ENCODE measurements at regions not wholly inside any gene's neighbourhood (a gene's known extent, or its start where the extent isn't known, plus 50 kb on each side); places are given as distances from the start of the nearest gene placed in this dataset.
A peak's percentile ranks its signal among the peaks of the same experiment; 100 is the strongest.

DNA sequence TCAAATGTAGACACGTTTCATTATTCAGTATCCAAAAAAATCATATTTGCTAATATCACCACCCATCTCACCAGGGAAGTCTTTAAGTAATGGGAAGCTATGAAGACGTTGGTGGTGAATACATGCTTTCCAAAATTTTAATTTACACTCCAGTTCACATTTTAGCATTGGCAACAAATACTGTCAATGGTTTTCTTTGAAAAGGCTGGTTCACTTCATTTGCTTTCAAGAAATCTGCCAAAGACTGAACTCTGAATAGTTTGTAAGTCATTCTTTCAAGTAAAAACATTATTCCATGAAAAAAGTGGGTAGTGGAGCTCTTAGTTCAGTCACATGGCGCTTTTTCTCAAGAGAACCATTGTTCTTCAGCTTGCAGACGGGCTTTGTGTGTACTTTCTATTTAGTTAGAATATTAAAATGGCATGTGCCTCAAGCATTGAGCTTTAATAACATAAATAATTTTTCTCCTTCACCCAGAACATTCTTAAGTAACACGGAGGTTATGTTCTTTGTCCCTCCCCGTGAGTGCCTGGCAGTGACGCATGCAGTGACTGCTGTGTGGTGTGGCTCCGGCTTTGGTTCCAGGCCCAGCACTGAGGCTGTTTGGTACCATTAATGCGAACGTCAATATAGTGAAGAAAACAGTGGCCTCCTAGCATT, 300.0 kb upstream of the HDAC4 start:
- DNase-seq = no peak
- Mint-ChIP-seq H3K27me3 (ENCODE audit: low read depth in 3 of 3) (peaks cover 5 to 13% (median 13%) of the 10 kb centered on the region in 3 donors), H3K4me1 (no peaks in the 10 kb centered on the region), H3K27ac (peak overlapping the region in 1 of 7 donors; percentile 63), H3K36me3 (no peaks in the 10 kb centered on the region), H3K4me3 (no peak overlapping the region), H3K9me3 (peaks cover 3 to 17% (median 12%) of the 10 kb centered on the region in 7 donors)
- Histone ChIP-seq H2AFZ (ENCODE audit: insufficient read depth, low read depth, low read length, poor library complexity, severe bottlenecking) (peak overlapping the region; percentile 0), H3K36me3 (replicated peaks in 1 of 2; ENCODE audit: control insufficient read depth in 1 of 2, insufficient read depth in 2 of 2, low read length in 2 of 2) (no peaks in the 10 kb centered on the region), H3K9me3 (replicated peaks in 1 of 2; ENCODE audit: control insufficient read depth in 1 of 2, insufficient read depth in 1 of 2, low read length in 2 of 2) (peaks cover 0 to 12% of the 10 kb centered on the region in 2 donors), H3K79me2 (ENCODE audit: insufficient read depth, low read length) (no peaks in the 10 kb centered on the region), H3K9ac (ENCODE audit: insufficient read depth, low read length, poor library complexity, severe bottlenecking) (no peak overlapping the region), H3K27ac (ENCODE audit: low read depth in 1 of 2, low read length in 2 of 2) (no peak overlapping the region), H3K4me2 (replicated peaks; ENCODE audit: extremely low read depth, low read length, poor library complexity, severe bottlenecking) (no peak overlapping the region), H3K4me3 (replicated peaks in 1 of 3; ENCODE audit: low read depth in 2 of 3, low read length in 3 of 3) (no peak overlapping the region), H3K4me1 (ENCODE audit: control insufficient read depth in 1 of 2, insufficient read depth in 2 of 2, low read length in 2 of 2) (no peaks in the 10 kb centered on the region), H3K27me3 (ENCODE audit: control insufficient read depth in 2 of 2, insufficient read depth in 2 of 2, low read length in 2 of 2) (no peaks in the 10 kb centered on the region), H4K20me1 (ENCODE audit: insufficient read depth, low read length) (no peaks in the 10 kb centered on the region)
- WGBS (ENCODE audit: insufficient coverage) = 96% methylated on average over 6 of the region's 10 CpGs
- TF ChIP-seq CTCF (IDR thresholded peaks at IDR 0.05) = no peak
- intact Hi-C loops (cut with micrococcal nuclease) = no loop called here

DNA sequence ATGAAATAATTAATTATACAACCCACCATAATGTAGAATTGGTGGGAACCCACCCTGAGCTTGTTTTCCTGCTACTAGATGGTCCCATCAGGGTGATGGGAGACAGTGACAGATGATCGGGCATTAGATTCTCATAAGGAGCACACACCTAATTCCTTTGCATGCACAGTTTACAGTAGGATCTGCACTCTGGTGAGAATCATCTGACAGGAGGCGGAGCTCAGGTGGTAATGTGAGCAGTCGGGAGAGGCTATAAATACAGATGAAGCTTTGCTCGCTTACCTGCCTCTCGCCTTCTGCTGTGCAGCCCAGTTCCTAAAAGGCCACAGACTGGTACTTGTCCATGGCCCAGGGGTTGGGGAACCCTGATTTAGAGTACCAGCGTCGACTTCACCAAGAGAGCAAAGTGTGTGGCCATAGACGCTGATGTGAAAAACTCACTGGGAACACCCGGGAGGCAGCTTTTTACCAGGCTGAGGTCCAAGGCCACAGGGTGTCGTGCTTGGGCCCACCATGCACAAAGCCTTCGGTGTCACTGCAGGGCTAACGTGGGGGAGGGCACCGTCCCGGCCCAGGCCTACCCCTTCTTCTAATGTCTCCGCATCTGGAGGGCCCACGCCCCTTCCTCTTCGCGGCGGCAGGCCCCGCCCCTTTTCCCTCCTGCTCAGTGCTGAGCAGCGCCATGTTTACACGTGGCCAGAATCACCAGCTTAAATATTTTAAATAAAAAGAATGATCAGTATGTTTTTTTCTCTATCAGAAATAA, 296.8 kb upstream of the HDAC4 start:
- 95% methylated on average over 10 of the region's 22 CpGs for WGBS (ENCODE audit: insufficient coverage)
- H3K79me2 ChIP-seq (ENCODE audit: insufficient read depth, low read length) = no peaks in the 10 kb centered on the region
- no peaks in the 10 kb centered on the region for H3K27me3 ChIP-seq (ENCODE audit: control insufficient read depth in 2 of 2, insufficient read depth in 2 of 2, low read length in 2 of 2)
- Mint-ChIP-seq H3K27ac (no peak overlapping the region), H3K9me3 (peaks cover 0 to 5% (median 3%) of the 10 kb centered on the region in 7 donors), H3K4me1 (no peaks in the 10 kb centered on the region), H3K27me3 (ENCODE audit: low read depth in 3 of 3) (peaks cover 2 to 9% (median 7%) of the 10 kb centered on the region in 3 donors), H3K36me3 (no peaks in the 10 kb centered on the region), H3K4me3 (no peak overlapping the region)
- no peaks in the 10 kb centered on the region for H3K36me3 ChIP-seq (replicated peaks in 1 of 2; ENCODE audit: control insufficient read depth in 1 of 2, insufficient read depth in 2 of 2, low read length in 2 of 2)
- TF ChIP-seq CTCF (IDR thresholded peaks at IDR 0.05) = no peak
- no peaks in the 10 kb centered on the region for H3K4me1 ChIP-seq (ENCODE audit: control insufficient read depth in 1 of 2, insufficient read depth in 2 of 2, low read length in 2 of 2)
- no peak overlapping the region for H3K27ac ChIP-seq (ENCODE audit: low read depth in 1 of 2, low read length in 2 of 2)
- no peaks in the 10 kb centered on the region for H4K20me1 ChIP-seq (ENCODE audit: insufficient read depth, low read length)
- intact Hi-C loops (cut with micrococcal nuclease) = no loop called here
- H3K9me3 ChIP-seq (replicated peaks in 1 of 2; ENCODE audit: control insufficient read depth in 1 of 2, insufficient read depth in 1 of 2, low read length in 2 of 2) = peaks cover 0 to 4% of the 10 kb centered on the region in 2 donors
- H3K9ac ChIP-seq (ENCODE audit: insufficient read depth, low read length, poor library complexity, severe bottlenecking) = no peak overlapping the region
- no peak for DNase-seq
- no peak overlapping the region for H3K4me2 ChIP-seq (replicated peaks; ENCODE audit: extremely low read depth, low read length, poor library complexity, severe bottlenecking)
- no peak overlapping the region for H3K4me3 ChIP-seq (replicated peaks in 1 of 3; ENCODE audit: low read depth in 2 of 3, low read length in 3 of 3)
- no peak overlapping the region for H2AFZ ChIP-seq (ENCODE audit: insufficient read depth, low read depth, low read length, poor library complexity, severe bottlenecking)
